NCI-H128 (cell line): ENCODE measurements at regions not wholly inside any gene's neighbourhood (a gene's known extent, or its start where the extent isn't known, plus 50 kb on each side); places are given as distances from the start of the nearest gene placed in this dataset.

Experiments used
- DNase-seq: peaks from one replicate; lab custom pipeline; 2025; ENCODE audit not compliant: unreplicated experiment; lab: John Stamatoyannopoulos, UW

DNA sequence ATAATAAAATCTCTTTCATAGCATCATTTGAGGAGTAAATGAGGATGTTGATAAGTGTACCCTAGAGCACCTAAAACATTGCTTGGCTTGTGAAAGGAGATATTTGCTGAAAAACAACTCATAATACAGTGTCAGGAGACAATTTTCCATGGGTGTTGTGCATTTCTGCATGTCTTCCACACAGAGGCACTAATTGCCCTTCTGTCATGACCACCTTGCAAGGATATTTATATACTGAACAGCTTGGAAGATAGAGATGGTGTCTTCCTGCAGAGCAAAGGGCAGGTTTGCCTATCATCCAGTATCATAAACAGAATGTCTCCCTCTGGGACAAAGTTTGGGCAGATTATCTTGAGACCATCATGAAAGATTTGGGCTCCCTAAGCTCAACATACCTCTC, 495.2 kb upstream of the LRRN3 start:
- DNase-seq: no peak

DNA sequence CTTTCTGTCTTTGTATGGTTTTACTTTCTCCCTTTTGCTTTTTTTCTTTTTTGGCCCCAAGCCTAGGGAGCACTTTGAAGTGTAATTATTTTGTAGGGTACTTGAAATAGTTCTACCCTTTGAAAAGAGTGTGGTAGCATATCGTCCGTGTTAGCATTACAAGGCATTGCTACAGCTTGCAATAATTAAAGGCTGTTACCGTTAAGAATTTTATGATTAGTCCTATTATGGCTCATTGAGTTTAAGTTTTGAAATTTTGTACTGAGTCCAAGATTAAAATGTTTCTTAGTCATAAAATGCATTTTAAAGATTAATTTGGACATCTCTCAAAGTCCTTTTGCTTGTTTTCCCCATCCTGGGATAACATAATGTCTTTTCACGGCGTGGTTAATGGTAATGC, 490.0 kb upstream of the LRRN3 start:
- DNase-seq: peak; percentile 48

DNA sequence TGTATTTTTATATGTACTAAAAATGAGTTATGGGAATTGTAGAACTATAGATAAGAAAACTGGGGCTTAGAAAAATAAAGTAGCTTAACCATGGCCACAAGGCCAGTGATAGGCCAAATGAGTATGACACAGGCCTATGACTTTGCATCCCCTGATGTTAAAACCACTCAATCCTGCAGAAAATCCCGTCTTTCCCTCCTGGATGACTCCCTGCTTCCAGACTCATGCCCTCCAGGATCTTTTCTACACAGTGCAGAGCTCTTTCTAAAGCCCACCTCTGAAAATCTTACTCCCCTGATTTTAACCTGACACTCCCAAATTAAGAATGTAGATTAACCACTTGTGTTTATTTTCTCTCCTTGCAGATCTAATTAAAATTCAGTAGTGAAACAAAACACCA, 489.2 kb upstream of the LRRN3 start:
- DNase-seq: no peak

DNA sequence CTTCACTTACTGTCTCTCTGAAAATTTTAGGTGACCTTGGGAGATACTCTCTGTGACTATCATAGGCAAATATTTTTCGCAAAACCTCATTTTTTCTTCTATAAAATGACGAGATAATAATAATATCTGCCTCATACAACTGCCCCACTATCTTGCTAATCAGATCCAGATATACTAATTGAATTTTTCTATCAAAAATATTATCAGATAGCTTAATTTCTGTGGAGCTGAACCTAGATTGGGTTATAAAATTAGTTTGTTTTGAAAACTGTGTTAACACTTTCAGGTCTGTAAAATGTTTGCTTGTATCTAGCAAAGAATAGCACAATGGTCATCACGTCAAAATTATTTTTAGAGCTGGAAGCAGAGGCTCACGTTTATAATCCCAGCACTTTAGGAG, 486.7 kb upstream of the LRRN3 start:
- no peak for DNase-seq

- no peak for DNase-seq
These were observed 486.0 kb upstream of the LRRN3 start for GRCh38 chr7:110604885-110605284.

DNA sequence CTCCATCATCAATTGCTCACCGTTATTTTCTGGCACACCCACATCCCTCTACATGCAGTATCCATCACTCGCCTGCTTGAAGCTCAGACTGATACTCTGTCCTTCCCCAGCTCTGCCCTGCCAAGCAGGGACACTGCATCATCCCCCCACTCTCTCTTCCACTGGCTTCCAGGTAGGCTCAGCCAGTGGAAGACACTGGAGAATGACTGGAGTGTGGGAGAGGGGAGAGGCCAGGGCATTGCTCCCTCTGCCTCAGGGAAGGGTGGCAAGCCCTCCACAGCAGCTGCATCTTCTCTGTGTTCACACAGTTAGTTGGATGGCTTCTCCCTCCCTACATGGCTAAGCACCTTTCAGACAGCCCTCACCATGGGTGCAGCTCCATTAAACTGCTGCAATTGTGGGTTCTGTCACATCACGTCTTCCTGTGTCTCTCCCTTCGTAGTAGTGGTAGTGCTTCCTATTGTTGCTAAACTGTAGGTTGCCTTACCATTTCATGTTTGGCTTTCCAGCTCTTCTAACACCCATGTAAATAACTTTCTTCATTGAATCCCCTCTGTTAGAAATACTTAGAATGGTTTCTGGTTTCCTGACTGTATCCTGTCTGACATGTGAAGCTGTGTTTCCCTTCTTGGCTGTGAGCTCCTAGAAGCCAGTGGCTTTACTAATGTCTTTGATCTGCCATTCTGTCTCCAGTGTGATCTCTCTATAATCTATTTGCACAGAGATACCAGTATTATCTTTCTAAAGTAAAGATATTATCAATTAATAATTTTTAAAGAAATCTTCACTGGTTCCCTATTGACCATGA, 483.7 kb upstream of the LRRN3 start:
- DNase-seq: no peak

DNA sequence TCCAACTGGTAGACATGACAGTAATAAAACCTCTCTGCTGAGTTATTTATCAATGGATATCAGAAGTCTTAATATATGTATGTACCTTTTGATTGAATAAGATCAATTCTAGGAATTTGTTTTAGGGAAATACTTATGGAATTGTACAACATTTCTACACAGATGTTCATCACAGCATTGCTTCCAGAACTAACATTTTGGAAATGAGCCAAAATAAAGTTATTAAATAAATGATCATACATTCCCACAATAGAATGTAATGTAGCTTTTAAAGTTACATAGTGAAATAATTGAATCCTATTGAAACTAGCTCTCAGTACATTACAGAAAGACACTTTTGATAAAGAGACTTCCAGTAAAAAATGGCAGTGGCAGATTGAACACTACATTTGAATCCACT, 481.6 kb upstream of the LRRN3 start:
- no peak for DNase-seq

DNA sequence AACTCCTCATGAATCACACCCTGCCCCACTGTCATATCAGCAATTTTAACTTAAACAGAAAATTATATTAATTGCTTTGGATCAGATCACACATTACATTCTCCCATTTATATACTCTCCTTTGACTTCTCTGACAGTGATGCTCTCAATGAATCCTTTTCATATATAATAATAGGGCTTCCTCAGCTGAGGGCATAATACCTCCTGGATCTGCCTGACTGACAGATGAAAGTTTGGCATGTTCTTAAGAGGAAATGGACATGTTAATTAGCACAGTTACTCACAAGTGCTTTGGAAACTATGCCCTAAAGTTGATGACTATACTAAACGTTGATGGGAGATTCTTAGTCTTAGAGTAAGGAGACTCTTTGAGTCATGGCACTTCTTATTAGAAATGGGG, 478.2 kb upstream of the LRRN3 start:
- DNase-seq: no peak
